Sigmoid colon (tissue), 6 donors: ENCODE measurements at regions not wholly inside any gene's neighbourhood (a gene's known extent, or its start where the extent isn't known, plus 50 kb on each side); places are given as distances from the start of the nearest gene placed in this dataset.

Experiments
- DNase-seq: peaks from one replicate; pipeline ENCODE4 v3.0.0-alpha.2; 2019
- H3K27ac ChIP-seq, 4 donors: fragments of 200-600 bp; sonication (generic); one replicate each; pipeline ENCODE4 v1.5.1; 2016 to 2019; ENCODE audit warnings: mild to moderate bottlenecking in 1 of 4
- H3K27me3 ChIP-seq, 3 donors: fragments of 200-600 bp; sonication (generic); one replicate each; pipeline ENCODE4 v1.5.1; 2019; ENCODE audit warnings: mild to moderate bottlenecking in 1 of 3
- H3K36me3 ChIP-seq, 4 donors: fragments of 200-600 bp; sonication (generic); one replicate each; pipeline ENCODE4 v1.5.1; 2016 to 2019
- H3K4me1 ChIP-seq, 4 donors: fragments of 200-600 bp; sonication (generic); one replicate each; pipeline ENCODE4 v1.5.1; 2017 to 2019
- H3K4me3 ChIP-seq, 4 donors: fragments of 200-600 bp; sonication (generic); one replicate each; pipeline ENCODE4 v1.5.1; 2017 to 2019; ENCODE audit warnings: mild to moderate bottlenecking in 2 of 4, moderate library complexity in 1 of 4
- H3K9me3 ChIP-seq, 4 donors: fragments of 200-600 bp in 3 of 4; sonication (generic) in 3 of 4; one replicate each; pipeline versions ENCODE4 v1.5.1 to v1.6.1; 2013 to 2019
- CTCF ChIP-seq, 4 experiments: fragments of 450-650 bp in 3 of 4; fragments of 200-600 bp in 1 of 4; IDR thresholded peaks; one replicate each; pipeline ENCODE4 v1.5.1; 2016 to 2019; ENCODE audit warnings: antibody characterized with exemption in 4 of 4, mild to moderate bottlenecking in 3 of 4, moderate library complexity in 2 of 4
- EP300 ChIP-seq, 4 donors: sonication (generic); formaldehyde crosslinking; IDR thresholded peaks; one replicate each; pipeline ENCODE4 v1.6.1; 2017; ENCODE audit warnings: antibody characterized with exemption in 4 of 4
- POLR2A ChIP-seq, 2 donors: fragments of 450-650 bp; IDR thresholded peaks; one replicate each; pipeline ENCODE4 v1.6.1; 2016; ENCODE audit warnings: antibody characterized with exemption in 2 of 2, mild to moderate bottlenecking in 2 of 2, moderate library complexity in 2 of 2
- POLR2AphosphoS5 ChIP-seq, 4 donors: sonication (generic); formaldehyde crosslinking; IDR thresholded peaks; one replicate each; pipeline ENCODE4 v1.6.1; 2017; ENCODE audit warnings: antibody characterized with exemption in 4 of 4
- WGBS, 2 donors: extraction: QIAGEN DNeasy Blood & Tissue Kit; methylation state at CpG; one replicate each; pipeline ENCODE4 v1.1.7; 2013; 5-methylcytosine and 5-hydroxymethylcytosine counted together
- intact Hi-C: fragments of 100-400 bp; cut with DNase I; formaldehyde crosslinking; loops from one replicate; pipeline ENCODE4 v1.15.1; 2023
- donor health status: healthy with polysubstance abuse.
- donor health status: healthy.

GRCh38 chr3:176697284-176697889 is 499.9 kb downstream of the TBL1XR1 start:
- no peak for TF ChIP-seq POLR2A (IDR thresholded peaks at IDR 0.05)
- no peak for TF ChIP-seq POLR2AphosphoS5 (IDR thresholded peaks at IDR 0.05)
- TF ChIP-seq EP300 (IDR thresholded peaks at IDR 0.05), result no peak
- no peak for TF ChIP-seq CTCF (IDR thresholded peaks at IDR 0.05)
- 51 to 65% methylated on average over 9 of the region's 9 CpGs for whole genome bisulfite sequencing, 2 donors
- Histone ChIP-seq H3K4me3 (no peak overlapping the region), H3K4me1 (no peaks in the 10 kb centered on the region), H3K9me3 (no peaks in the 10 kb centered on the region), H3K27ac (no peak overlapping the region), H3K27me3 (no peaks in the 10 kb centered on the region), H3K36me3 (no peaks in the 10 kb centered on the region)
- intact Hi-C loops, result no loop called here
- no peak for DNase-seq

GRCh38 chr3:176696816-176697215 is 500.5 kb downstream of the TBL1XR1 start:
- H3K36me3 ChIP-seq, result no peaks in the 10 kb centered on the region
- no peak overlapping the region for H3K27ac ChIP-seq
- WGBS, 2 donors, result 50 to 54% methylated on average over 4 of the region's 4 CpGs
- no peak overlapping the region for H3K4me3 ChIP-seq
- H3K4me1 ChIP-seq, result no peaks in the 10 kb centered on the region
- H3K9me3 ChIP-seq, result no peaks in the 10 kb centered on the region
- H3K27me3 ChIP-seq, result no peaks in the 10 kb centered on the region
- intact Hi-C loops, result no loop called here
- DNase-seq, result no peak
- TF ChIP-seq POLR2A (IDR thresholded peaks at IDR 0.05), result no peak
- no peak for TF ChIP-seq CTCF (IDR thresholded peaks at IDR 0.05)
- no peak for TF ChIP-seq EP300 (IDR thresholded peaks at IDR 0.05)
- TF ChIP-seq POLR2AphosphoS5 (IDR thresholded peaks at IDR 0.05), result no peak

DNA sequence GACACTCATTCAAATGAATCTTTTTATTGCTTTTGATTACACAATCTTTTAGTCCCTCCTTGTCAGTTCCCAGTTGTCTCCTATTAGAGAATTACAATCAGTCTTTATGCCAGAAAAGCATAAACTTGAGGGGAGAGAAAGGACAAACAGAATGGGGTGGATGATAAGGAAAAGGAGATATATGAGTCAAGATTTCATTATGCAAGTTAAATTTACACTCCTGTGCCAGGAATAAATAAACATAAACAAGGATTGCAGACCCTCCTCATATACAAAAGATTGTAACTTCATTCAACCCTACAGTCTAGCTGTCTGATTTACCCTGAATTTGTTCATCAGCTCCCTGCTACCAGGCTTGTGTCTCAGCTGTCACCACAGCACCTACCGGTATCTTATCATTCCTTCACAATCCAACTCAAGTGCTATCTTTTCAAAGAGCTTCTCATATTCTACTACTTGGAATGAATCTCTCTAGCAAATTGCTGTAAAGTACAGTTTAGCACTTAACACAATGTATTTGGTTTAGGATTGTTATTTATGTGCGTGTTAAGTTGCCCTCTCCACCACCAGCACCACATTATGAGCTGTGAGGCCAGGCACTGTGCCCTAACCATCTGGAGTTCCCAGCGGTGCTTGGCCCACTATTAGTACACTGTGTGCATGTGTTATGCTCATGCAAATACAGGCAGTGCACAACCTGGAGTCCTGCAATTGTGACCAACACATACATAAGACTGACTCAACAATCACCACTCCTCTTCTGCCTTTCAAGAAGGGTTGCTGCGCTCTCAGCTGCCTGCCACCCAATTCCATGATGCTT is 504.1 kb downstream of the TBL1XR1 start:
- TF ChIP-seq CTCF (IDR thresholded peaks at IDR 0.05), result no peak
- TF ChIP-seq POLR2AphosphoS5 (IDR thresholded peaks at IDR 0.05), result no peak
- TF ChIP-seq POLR2A (IDR thresholded peaks at IDR 0.05), result no peak
- no peak for TF ChIP-seq EP300 (IDR thresholded peaks at IDR 0.05)
- DNase-seq, result no peak
- Histone ChIP-seq H3K9me3 (no peaks in the 10 kb centered on the region), H3K4me1 (no peaks in the 10 kb centered on the region), H3K27ac (no peak overlapping the region), H3K4me3 (no peak overlapping the region), H3K36me3 (no peaks in the 10 kb centered on the region), H3K27me3 (no peaks in the 10 kb centered on the region)
- 86 to 92% methylated on average over 4 of the region's 4 CpGs for WGBS, 2 donors
- intact Hi-C loops, result no loop called here

GRCh38 chr3:176692199-176692965 is 504.9 kb downstream of the TBL1XR1 start:
- Histone ChIP-seq H3K9me3 (no peaks in the 10 kb centered on the region), H3K4me3 (no peak overlapping the region), H3K4me1 (no peaks in the 10 kb centered on the region), H3K27ac (no peak overlapping the region), H3K36me3 (no peaks in the 10 kb centered on the region), H3K27me3 (no peaks in the 10 kb centered on the region)
- no peak for DNase-seq
- WGBS, 2 donors, result 79 to 80% methylated on average over 8 of the region's 8 CpGs
- no peak for TF ChIP-seq POLR2A (IDR thresholded peaks at IDR 0.05)
- intact Hi-C loops, result no loop called here
